NAMALWA (cell line): ENCODE measurements at regions not wholly inside any gene's neighbourhood (a gene's known extent, or its start where the extent isn't known, plus 50 kb on each side); places are given as distances from the start of the nearest gene placed in this dataset.

Source experiments
- DNase-seq: peaks from one replicate; pipeline ENCODE4 v3.0.0-alpha.2; 2015; ENCODE audit warnings: low spot score

GRCh38 chr20:60244373-60245146, 286.3 kb downstream of the CDH26 start:
- no peak for DNase-seq

- DNase-seq = no peak
Measured at GRCh38 chr20:60246751-60247150, 288.5 kb downstream of the CDH26 start.

GRCh38 chr20:60249436-60249835, 291.2 kb downstream of the CDH26 start:
- no peak for DNase-seq

- no peak for DNase-seq
Measured at GRCh38 chr20:60250251-60250650, 292.0 kb downstream of the CDH26 start.

GRCh38 chr20:60252866-60253265, 294.6 kb downstream of the CDH26 start:
- no peak for DNase-seq

GRCh38 chr20:60253471-60253870, 295.2 kb downstream of the CDH26 start:
- no peak for DNase-seq

GRCh38 chr20:60254901-60255411, 296.7 kb downstream of the CDH26 start:
- DNase-seq = no peak

GRCh38 chr20:60255415-60255814, 297.2 kb downstream of the CDH26 start:
- no peak for DNase-seq

- no peak for DNase-seq
Measured at GRCh38 chr20:60255866-60256265, 297.6 kb downstream of the CDH26 start.

GRCh38 chr20:60256811-60257210, 298.6 kb downstream of the CDH26 start:
- DNase-seq = no peak

- no peak for DNase-seq
Measured at GRCh38 chr20:60257671-60258070, 299.4 kb downstream of the CDH26 start.

GRCh38 chr20:60258255-60258863, 300.1 kb downstream of the CDH26 start:
- no peak for DNase-seq

GRCh38 chr20:60261333-60261732, 303.1 kb downstream of the CDH26 start:
- no peak for DNase-seq

GRCh38 chr20:60262967-60263603, 304.9 kb downstream of the CDH26 start:
- DNase-seq = peak; percentile 50

GRCh38 chr20:60263725-60264709, 305.8 kb downstream of the CDH26 start:
- no peak for DNase-seq

GRCh38 chr20:60266177-60266823, 308.1 kb downstream of the CDH26 start:
- DNase-seq = no peak

- DNase-seq = peak; percentile 54
Measured at GRCh38 chr20:60268491-60268890, 310.3 kb downstream of the CDH26 start.

- DNase-seq = no peak
Measured at GRCh38 chr20:60269573-60270162, 311.4 kb downstream of the CDH26 start.

- DNase-seq = no peak
Measured at GRCh38 chr20:60270341-60270740, 312.1 kb downstream of the CDH26 start.

GRCh38 chr20:60271597-60271996, 313.4 kb downstream of the CDH26 start:
- peak; percentile 26 for DNase-seq

GRCh38 chr20:60272790-60273189, 314.6 kb downstream of the CDH26 start:
- DNase-seq = no peak
